HG03442 (cell line): ENCODE measurements at regions not wholly inside any gene's neighbourhood (a gene's known extent, or its start where the extent isn't known, plus 50 kb on each side); places are given as distances from the start of the nearest gene placed in this dataset.

Source experiments
- ATAC-seq: cut with Tn5 transposase; IDR thresholded peaks from one replicate; pipeline ENCODE4 v1.9.1; 2021; ENCODE audit warnings: mild to moderate bottlenecking, moderate library complexity; ENCODE audit not compliant: unreplicated experiment

DNA sequence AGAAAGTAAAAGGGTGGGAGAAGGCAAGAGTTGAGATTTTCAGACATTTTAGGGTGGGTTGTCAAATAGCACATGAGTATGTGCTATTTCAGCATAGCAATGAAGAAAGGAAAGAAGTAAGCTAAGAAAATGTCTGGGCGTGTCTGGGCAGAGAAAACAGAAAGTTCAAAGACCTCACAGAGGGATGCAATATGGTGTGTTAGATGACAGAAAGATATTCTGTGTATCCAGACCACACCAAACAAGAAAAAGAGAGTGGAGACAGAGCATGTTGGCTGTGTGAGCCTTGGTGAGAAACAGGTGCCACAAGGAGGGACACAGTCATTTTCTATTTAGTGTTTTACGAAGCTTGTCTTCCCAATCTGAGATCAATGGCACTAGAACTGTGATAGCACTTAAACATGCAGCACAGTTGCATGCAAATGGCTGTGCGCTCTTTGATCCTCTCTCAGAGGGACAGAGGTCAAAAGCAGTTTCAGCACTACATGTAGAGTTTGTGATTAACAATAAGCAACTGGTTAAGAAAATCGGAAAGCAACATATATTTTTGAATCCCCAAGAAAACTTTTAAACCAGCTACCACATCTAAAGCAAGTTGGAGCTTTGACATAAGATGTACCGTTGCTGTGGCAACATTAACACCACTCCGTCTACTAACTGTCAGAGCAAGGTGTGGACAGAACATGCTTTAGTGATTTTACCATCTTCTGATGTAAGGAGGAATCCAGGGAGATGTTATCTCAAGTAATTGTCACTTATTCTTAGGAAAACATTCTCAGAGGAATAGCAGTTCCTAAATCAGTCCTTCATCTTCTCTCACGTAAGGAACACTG lies 515.5 kb upstream of the NOX3 start:
- no peak for ATAC-seq

DNA sequence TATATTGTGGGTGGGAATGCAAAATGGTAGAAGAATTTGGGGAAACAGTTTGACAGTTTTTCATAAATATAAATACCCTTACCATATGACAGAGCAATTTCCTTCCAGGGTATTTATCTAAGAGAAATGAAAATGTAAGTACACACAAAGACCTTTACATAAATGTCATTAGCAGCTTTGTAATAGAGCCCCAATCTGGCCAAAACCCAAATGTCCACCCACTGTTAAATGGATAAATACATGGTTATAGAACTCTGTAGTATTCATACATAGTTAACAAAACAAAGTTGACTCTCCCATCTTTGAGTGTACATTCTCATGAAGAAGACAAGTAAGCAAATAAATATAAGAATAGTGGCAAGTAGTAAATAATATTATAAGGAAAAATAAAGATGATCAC lies 514.8 kb upstream of the NOX3 start:
- ATAC-seq = no peak

DNA sequence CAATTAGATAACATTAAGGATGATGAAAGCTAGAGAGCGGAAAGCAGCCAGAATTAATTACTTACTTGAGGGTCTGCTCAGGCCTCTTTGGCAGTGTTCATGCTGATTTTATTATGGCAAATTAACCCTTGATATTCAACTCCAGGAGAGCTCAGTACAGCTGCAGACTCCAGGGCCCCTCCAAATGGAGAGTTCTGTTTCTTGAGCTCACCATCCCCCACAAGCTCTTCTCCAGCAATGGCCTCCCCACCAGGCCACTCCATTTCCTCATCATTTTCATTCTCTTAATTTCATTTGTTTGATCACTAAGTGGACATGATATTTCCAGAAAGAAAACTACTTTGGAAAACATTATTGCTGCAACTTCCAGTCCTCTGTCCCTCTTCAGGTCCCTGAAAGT lies 513.3 kb upstream of the NOX3 start:
- ATAC-seq = no peak

DNA sequence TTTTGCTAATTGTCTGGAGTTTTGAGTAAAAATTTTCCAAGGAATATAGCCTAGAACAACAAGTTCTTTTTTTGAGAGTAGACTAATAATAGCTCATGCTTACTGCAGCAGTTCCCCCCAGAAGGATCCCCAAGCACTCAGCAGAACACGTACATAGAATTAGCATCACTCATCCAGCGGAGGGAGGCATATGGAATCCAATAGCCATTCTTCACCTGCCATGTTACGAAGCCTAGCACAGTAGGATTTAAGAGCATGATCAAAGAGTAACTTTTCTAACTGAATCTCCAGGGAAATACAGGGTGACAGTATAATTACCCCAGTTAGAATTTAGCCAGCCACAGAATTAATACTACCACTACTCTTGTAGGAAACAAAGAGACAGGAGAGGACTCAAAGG lies 511.7 kb upstream of the NOX3 start:
- ATAC-seq = no peak

DNA sequence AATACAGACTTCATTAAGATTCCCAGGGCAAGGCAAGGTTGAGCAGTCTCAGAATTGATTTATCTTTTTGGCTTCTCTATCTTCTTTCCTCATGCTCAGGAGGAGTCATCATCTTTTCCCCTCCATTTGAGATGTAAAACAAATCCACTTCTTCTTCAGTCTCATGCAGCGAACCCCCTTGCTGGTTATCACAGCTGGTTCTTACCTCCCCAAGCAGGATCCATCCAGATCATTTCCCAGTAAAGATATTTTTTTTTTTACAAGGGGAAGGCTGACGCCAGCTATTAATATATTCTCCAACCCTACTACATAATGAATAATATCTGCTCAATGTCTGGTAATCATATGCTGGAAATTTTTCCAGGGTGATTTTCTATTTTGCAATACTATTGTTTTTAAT lies 508.9 kb upstream of the NOX3 start:
- no peak for ATAC-seq

DNA sequence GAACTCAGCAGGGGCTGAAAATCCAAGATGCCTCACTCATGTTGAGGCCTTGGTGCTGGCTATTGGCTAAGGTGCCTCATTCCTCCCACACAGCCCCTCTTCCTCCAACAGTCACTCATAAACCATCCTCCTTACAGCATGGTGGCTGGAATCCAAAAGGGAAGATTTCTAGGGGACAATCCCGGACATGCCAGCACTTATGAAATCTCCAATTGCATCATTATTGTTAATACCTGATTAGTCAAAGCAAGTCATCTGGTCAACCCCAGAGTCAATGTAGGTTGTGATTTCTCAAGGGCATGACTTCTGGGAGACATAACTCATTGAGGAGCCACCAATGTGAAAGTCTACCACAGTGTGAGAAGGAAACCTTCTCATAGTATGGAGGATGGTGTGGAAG lies 506.6 kb upstream of the NOX3 start:
- no peak for ATAC-seq

DNA sequence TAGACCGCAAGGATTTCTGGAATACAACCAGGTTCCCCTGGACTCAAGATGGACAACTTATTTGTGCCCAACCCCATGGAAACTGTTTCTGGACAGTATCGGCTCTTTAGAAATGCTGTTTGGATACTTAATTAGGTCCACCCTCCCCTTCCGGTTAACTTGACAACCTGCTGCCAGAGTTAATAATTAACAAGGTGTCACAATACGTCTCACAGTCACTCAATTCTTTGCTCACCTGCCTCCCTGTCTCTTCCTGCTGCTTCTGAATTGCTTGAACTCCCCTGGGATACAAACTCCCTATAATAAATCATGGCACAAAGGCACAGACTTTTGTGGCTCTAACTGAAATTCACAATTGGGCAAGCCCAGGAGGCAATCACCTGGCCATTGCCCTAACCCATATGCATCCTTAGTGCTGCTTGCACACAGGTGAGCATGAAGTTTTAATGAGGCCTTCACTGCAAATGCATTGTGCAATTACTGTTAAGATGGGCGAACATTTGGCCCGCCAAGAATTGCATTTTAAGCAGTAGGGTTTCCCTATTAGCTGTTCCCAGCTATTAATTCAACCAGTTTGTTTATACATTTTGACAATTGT lies 504.4 kb upstream of the NOX3 start:
- ATAC-seq = no peak

DNA sequence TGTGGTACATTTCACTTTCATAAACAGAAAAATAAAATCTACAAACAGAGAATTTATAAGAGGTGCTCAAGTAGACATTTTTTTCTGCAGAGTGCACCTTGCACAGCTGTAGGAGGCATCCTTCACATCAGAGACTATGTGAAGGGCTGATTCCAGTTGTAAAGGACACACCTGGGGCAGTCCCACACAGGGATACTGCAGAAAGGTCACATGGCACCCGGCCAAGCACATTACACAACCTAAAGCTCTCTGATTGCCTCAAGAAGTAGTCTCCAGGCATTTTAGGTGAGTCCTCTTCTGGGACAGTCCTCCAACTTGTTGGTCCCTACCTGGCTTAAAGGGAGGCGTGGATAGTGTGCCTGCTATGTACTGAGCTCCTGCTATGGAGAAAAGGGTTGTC lies 502.9 kb upstream of the NOX3 start:
- no peak for ATAC-seq

DNA sequence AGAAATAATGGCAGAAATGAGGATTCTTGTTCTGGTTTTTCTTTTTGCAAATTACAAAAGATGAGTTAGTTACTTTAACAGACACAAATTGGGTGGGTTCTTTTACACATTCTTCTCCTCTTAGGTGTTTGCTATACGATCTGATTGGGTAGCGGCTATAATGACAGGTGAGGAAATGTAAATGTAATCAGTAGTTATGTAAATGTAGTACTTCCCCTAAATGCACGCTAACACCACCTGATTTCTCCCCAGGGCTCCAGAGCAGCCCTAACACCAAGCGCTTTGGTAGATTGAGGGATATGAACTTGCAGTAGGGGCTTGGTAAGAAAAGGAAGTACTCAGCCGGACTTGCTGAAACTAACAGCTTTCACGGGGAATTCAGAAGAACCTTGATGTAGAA lies 499.4 kb upstream of the NOX3 start:
- ATAC-seq = no peak

DNA sequence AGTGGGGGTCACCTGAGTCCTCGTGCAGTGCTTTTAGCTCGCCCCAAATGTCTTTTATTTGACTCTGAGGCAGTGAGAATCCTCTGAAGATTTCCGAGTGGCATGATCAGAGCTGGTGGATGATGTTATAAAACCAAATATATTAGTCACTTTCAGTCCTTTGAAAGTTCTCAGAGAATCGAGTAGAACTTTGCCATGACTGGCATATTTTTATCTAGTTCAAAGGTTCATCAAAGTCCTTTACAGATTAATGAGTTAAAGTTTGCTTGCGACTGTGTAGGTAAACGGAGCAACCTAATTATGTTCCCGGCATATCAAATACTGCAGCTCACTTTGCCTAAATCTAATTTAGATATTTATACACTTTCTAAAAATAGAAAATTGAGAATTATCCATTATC lies 498.5 kb upstream of the NOX3 start:
- ATAC-seq = no peak

DNA sequence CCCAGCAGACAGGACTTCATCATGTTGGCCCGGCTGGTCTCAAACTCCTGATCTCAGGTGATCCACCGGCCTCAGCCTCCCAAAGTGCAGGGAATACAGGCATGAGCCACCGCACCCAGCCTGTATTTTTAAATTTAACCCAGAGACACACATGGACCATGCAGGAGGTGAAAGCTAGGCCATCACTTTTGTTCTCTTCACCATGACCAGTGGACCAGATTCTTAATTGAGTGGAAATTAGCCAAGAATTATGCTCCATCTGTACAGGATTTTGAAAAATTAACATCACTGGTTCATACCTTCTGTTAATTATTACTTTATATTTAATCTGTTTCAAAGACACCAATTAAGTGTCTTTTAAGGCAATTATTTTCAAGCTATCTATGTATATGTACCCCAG lies 493.6 kb upstream of the NOX3 start:
- ATAC-seq = no peak

DNA sequence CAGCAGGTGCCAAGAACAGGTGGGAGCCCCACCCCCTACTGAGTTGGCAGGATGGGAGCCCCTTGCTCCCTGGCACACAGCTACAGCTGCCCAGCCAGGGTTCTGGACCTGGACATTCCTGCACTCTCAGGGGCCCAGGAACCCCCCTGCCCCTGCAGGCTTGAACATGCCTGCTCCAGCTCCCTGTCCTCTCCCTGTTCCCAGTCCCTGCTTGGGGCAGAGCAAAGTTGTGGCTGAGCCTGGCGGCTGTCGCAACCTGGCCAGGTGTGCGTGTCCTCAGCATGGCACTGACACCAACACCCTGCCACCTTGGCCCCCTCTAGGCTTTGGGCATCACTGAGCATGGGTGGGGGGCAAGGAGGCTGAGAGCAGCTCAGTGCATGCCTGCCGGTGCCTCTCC lies 491.2 kb upstream of the NOX3 start:
- ATAC-seq = no peak

DNA sequence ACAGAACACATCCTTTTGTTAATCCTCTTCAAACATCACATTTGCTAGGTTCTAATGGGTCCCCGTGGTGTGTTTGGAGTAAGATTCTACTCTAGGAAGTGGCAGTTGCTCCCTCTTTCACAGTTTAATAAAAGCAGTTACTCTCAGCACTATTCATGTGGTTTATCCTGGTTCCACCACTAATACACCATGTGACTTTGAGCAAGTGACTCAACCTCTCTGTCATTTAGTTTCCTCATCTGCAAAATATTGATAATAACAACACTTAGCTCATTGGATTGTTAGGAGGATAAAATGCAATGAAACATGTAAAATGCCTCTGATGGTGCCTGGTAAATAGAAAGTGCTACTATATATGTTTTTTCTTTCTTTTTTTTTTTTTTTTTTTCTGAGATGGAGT lies 488.0 kb upstream of the NOX3 start:
- ATAC-seq = no peak

DNA sequence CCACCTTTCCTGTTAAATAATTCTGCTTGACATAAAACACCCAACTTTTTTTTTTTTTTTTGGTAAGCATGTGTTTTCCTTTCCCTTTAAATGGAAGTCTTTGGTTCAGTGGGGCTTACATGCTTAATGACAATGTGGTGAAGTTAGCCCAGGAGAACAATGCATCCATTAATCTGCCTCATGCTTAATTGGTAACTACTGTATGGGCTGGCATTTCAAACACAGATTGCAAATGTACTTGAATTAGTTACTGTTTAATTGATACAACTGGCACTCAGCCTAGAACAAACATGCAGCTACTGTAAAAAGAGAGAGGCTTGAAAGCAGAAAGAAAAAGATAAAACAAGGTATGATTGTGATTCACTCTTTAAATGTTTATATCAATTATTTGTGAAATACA lies 483.6 kb upstream of the NOX3 start:
- ATAC-seq = no peak

DNA sequence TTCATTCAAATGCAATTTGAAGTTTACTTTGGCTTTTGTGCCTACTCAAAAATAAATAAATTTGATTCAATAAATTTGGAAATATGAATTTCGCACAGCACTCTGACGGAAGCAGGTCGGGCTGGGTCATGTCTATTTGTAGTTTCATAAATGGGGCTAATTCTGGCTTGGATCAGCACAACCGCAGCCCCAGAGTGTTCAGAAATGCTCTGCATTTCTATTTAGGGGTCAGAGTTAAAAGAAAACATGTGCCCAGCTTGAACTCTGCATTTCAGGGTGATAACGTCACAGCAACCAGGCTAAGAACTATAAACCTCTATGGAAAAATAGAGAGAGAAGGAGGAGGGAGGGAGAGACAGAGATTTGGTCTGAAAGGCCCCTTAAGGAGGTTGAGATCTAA lies 480.9 kb upstream of the NOX3 start:
- no peak for ATAC-seq

DNA sequence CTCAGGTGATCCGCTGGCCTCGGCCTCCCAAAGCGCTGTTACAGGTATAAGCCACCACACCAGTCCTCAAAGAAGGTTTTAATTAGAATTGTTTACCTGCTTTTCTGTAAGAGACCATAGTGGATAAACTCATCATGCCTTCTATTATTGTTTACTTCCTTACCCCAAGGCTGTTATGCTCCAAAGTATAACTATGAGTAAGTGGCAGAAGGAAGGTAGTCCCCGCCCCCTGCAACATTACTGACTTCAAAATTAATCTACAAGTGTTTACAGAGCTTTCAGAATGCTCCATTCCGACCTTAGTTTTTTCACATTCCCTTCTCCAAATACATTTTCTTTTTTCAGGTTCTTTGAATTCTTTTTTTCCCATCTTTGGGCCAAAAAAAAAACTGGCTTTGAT lies 480.5 kb upstream of the NOX3 start:
- no peak for ATAC-seq

DNA sequence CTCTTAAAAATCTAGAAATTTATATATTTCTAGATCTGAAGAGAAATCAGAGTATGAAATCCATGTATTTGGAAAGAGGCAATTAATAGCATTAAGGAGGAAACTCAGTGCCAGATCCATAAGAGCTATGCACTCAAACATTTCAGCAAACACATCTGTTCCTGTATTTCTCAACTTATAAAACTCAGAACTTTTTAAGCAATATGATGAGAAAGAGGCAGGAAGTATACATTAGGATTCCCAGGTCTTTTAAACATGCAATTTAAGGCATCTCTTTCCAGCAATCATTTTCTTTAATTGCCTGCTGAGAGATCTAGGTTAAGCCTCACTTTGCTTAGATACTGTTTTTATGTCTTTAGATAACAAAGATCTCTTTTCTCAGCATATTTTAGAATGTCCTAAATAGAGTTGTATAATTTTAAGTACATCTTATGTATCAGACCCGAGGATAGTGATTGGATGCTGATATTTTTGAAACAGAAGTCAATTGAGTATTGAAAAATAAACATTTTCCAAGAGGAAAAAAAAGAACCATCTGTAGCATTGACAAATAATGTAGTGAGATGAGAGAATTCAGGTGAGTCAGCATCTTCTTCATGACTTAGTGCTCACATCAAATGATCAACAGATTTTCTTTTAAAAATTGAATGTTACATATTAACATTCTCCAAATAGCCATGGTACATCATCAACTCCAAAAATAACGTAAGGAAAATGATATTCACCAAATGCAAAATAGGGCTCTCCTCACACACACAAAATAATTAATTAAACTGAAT lies 461.4 kb upstream of the NOX3 start:
- no peak for ATAC-seq

DNA sequence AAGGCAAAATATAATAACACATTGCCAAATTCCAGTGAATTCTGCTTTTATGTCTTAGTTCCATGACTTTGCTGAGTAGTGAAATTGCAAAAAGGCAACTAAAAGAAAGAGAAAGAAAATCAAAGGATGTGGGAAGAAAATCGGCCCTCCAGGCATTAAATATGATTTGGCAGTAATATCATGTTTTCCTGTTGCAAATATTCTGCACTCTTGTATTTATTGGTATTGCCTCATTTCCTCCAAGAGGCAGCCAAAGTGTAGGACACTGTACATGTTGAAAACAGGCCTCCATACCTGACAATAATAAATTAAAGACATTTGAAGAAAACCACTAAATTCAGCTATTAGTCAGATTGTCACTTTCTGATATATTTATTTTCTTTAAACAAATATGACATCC lies 460.0 kb upstream of the NOX3 start:
- ATAC-seq = no peak

DNA sequence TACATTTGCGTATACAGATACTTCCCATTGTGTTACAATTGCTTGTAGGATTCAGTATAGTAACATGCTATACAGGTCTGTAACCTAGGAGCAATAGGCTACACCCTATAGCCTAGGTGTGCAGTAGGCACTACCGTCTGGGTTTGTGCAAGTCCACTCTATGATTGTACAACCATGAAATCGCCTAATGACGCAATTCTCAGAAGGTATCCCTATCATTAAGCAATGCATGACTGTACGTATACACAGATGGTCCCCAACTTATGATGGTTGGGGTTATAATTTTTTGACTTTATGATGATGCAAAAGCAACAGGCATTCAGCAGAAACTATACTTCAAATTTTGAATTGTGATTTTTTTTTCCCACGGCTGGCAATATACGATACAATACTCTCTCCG lies 458.2 kb upstream of the NOX3 start:
- no peak for ATAC-seq

DNA sequence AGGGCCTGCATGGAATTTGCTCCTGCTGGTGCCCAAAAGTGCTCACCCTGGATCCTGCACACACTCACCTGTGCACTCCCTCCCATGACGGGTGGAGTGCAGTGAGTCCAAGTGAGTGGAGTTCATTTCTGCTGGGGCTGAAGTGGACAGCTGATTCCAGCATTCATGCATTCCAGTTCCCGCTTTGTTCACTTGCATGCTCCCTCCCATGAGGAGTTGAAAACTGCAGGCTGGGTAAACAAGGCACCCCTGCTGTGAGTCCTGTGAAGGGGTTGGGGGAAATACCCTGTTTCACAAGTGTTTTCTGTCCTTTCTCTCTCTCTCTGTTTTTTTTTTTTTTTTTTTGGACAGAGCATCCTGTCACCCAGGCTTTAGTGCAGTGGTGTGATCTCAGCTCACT lies 454.1 kb upstream of the NOX3 start:
- ATAC-seq = no peak

DNA sequence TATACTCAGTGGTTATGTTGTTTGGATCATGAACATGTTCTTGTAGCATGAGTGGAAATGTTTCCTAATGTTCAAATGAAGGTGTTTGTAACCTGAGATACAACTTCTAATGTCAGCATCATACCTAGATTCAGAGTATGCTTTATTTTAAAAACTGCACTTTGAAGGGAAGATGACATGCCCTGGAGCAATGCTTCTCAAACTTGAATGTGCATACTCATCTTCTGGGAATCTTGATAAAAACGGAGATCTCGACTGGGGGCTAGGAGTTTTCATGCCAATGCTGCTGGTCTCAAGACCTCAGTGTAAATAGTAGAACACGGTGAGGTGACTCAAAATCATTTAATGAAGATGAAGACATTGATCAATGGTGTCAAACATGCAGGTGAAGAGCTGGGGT lies 440.0 kb upstream of the NOX3 start:
- ATAC-seq = no peak

DNA sequence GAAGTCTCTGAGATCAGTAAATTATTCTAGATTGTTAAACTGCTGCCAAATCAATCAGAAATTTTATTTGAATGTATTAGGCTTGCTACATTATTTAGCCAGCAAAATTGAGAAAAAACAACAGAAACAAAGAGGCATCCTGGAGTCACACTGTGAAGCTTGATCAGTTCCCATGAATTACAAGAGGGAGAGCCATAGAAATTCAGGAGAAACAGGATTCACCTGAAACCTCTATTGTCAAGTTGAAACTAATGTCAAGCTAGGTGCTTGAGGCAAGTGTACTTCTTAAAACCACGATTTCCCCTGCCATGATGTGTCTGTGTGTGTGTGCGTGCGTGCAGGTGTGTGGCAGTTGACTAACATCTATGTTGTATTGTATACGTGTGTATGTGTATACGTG lies 439.1 kb upstream of the NOX3 start:
- ATAC-seq = no peak
